T-helper 22 cell (primary cell): ENCODE measurements at regions not wholly inside any gene's neighbourhood (a gene's known extent, or its start where the extent isn't known, plus 50 kb on each side); places are given as distances from the start of the nearest gene placed in this dataset.
"Not testable (repeated sequence)": the region's sequence is repeated elsewhere in the genome, so short reads cannot be mapped to it uniquely, and the experiment has no call there.

Source experiments
- DNase-seq: peaks from one replicate; pipeline ENCODE4 v3.0.0-alpha.2; 2020; ENCODE audit warnings: low read depth

DNA sequence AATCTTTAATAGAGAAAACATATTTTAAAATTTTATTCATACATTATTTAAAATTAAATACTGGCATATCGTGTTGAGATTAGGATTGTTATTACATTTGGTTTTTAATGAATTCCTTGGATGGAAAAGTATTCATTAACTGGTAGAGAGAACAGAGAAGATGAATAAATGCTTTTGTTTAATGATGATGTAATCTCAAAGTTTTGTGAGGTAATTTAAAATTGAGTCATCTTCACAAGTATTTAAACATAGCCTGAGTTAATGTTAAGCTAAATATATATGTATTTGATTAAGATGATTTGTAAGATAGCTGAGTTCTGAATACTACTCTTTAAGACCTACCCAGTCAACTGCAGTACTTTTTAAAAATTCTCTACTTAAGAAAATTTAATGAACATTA, 713.4 kb upstream of the VRK2 start:
- no peak for DNase-seq

DNA sequence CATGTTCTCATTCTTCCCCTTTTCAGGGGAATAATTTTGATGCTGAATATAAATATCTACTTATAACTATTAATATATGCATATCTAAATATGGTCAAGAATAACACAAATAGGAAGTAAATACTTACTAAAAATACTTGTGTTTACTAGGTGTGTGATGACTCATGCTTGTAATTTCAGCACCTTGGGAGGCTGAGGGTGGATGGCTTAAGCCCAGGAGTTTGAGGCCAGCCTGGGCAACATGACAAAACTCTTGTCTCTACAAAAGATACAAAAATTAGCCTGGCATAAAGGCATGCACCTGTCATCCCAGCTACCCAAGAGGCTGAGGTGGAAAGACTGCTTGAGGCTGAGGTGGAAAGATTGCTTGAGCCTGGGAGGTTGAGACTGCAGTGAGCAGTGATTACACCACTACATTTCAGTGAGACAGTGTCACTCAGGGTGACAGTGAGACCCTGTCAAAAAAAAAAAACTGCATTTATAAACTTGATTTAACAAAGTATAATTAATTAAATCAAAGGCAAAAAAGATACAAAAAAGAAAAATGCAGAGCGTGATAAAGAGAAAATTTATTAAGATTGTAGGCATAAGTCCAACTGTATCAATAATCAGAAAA, 703.1 kb upstream of the VRK2 start:
- no peak for DNase-seq

DNA sequence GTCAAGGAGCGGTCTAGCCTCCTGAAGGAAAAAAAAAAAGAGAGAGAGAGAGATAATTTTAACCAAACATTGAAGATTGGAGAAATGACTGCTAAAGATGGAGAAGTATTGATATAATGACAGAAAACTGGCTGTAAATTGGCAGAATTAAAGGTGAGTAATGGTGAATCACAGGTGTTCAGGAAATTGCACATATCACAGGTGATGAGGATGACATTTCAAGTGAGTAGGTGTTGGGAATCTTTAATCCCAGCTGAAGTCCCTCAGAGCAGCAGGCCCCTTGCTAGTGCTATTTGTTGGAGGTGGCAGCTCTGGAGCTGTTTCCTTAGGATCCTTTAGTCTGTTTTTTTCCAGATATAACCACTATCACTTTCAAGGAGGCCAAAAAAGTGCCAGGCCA, 678.4 kb upstream of the VRK2 start:
- DNase-seq = no peak

DNA sequence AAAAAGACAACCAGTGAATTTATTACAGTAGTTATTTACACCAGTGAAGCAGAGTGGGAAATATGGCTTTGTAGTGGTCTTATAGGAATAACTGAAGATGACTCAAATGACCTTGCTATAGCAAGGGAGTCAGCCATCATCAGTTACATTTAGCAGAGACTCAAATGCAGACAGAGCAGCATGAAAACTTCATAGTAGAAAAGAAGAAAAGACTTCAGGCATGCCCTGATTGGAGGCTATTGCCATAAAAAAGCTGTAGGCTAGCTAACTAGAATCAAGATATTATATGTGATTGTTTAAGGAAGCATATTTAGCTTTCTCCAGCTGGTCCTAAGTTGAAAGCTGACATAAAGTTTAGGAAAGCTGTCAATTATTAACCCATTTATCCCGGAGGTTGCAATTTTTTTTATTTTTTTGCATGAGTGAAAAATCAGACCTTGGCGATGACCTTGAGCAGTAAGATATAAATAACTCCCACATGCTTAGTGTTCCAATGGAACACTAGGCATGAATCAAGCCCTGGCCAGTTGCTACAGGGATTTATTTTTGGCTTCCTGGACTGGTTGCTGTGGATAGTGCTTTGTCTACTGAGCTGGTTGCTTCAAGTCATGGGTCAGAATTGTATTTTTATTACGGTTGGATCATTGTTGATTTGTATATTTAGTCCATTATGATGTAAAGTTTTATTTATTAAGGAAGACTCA, 675.6 kb upstream of the VRK2 start:
- no peak for DNase-seq

DNA sequence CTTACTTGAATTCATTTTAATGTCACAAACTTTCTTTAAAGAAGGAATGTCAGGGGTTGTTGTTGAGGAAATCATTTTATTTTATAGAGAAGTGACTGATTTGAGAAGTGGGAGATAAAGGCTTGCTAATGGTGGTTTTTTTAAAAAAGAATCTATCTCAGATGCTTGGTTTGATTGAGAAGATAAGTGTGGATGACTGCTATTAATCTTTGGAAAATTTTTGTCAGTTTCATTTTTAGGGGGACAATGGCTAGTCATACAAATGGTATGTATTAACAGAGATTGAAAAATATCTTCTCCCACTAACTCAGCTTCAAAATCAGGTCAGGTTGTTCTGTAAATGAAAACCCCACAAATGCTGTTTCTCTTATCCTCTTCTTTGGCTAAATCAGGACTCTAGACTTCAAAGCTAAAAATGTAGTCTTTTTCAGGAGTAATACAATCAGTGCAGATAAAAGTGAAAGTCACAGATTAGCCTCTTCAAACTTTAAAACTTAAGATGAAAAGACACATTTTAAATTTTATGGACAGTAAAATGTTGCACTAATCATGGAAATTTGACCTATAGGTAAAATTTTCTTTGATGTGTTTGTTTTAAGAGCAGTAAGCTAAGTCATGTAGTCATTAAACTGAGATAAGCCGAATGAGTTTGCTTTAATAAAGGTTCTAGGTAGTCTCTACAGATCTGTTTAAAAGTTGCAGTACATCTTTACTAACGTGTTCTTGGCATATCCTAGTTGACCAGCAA, 674.2 kb upstream of the VRK2 start:
- no peak for DNase-seq

DNA sequence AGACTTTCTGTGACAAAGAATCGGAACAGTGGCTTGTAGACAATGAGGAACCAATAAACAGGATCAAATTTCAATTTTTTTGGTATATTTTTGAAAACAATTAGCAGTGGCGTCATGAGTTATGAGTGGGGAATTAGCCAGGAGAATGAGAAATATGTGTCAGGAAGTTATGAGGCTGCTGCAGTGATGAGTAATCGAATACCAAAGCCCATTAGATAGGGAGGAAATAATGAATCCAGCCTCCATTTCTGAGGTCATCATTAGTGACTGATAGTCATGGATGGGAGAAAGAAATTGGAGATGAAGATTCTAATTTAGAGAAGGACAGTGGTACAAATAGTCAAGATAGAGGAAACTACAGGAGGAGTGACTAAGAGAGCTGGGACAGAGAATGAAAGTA, 673.1 kb upstream of the VRK2 start:
- DNase-seq = no peak

DNA sequence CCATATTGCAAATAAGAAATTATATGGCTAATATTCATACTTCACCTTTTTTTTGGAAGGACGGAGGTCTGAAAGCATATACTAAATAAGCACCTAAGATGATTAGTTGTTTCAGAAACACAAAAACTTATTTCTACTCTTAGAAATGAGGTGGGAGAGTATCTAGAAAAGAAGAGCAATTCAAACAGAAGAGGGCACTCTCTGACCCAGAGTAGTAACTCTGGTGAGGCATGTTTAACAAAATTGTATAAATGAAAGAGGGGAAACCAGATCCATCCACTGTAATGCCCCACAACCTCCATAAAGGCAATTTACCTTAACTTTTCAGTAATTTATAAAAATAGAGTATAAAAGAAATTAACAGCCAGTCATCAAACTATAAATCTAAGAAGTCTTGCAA, 669.6 kb upstream of the VRK2 start:
- no peak for DNase-seq

DNA sequence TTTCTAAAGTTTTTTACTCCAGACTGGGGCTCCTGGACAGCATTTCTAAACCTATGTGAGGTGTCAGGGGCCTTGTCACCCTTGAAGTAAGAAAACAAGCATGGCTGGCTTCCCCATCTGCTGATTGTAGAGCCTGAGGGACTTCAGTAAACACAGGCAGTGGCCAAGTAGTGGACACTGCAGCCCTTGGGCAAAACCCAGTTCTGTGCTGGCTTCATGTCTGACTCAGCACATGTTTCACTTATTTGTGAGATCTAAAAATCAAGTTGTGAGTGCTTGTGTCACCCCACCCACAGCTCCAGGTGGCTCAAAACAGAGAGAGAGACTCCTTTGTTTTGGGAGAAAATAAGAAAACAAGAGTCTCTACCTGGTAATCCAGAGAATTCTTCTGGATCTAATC, 660.3 kb upstream of the VRK2 start:
- no peak for DNase-seq

DNA sequence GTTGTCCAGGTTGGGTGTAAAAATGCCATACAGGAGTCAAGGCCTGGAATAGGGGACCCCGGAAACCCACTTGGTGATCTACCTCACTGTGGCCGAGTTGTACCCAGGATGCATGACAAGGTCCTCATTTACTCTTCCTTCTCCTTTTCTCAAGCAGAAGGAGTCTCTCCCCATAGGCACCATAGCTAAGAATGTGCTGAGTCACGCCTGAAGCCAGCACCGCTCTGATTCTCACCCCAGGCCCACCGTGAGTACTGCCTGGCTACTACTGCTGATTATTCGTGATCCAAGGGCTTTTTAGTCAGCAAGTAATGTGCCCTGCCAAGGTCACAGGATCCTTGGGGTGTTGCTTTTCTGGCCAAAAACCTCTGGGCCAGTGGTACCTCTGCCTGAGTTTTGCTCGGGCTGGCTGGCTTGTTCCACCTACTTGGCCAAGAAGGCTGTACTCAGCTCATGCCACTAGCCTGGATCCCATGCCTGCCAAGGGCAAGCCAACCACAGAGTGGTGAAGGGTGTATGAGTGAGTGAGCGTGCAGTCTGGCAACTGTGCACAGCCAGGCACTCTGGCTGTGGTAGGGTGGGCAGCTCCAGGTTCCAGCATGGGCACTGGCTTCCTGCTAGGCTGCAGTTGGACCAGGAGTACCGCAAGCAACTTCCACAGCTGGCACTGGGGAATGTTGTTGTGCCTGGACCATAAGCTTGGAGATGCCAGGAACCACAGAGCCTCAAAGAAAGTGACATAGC, 650.1 kb upstream of the VRK2 start:
- DNase-seq = no peak

DNA sequence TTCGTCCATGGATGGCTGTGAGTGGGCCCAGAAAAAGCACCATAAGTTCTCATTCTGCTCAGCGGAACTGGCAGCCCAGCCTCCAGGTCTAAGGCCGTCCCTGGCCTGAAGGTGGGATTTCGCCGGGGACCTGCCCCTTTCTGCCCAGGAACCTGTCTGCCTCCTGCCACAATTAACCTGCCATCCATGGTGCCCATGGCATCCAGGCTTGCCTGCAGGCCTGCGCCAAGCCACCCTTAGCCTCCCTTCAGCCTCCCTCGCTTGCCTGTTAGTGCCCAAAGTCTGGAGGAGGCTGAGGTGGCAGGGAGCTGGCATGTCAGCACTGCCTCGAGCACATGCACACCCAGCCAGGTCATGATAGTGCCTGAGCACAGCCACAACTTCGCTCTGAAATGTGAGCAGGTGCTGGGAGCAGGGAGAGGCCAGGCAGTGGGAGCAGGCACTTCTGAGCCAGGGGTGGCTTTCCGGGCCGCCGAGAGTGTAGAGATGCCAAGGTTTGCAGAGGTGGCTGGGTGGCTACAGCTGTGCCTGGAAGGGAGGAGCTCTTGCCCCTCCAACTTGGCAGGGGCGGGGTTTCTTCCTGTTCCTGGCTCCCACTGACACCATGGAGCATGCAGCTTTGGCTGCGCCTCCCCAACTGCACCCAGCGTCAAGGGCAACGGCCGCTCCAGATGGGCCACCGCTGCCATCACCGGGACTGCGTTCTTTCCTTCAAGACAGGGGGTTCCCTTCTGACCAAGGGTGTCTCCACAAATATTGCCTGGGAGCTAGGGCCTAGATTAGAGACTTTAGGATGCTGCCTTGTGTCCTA, 648.9 kb upstream of the VRK2 start:
- DNase-seq = no peak

DNA sequence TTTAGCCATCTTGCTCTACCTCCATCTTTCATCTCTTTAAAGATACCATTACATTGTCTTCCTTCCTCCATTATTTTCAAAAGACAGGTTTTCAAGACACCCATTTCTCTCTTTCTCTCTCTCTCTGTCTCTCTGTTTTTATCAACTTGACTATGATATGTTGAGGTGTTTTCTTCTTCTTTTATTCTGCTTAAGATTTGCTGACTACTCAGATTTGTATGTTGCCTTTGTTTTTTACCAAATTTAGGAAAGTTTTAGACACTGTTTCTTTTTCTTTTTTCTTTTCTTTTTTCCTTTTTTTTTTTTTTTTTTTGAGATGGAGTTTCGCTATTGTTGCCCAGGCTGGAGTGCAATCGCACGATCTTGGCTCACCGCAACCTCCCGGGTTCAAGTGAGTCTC, 647.5 kb upstream of the VRK2 start:
- DNase-seq = no peak

DNA sequence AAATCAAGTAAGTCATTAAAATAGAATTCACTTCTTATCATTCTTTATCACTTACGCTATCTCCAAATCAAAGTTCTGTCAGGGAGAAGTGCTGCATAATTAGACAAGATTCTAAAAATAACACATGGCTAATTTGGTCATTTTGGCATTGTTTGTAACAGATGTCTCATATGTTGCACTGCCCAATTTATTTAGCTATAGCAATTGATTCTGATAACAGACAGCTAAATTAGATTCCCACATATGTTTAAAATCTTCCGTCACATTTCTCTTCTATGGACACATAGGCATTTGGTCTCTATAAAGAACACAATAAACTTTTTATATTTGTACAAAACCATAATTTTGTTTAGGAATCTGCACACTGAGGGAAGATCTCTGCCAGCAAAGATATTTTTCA, 644.5 kb upstream of the VRK2 start:
- DNase-seq = no peak

DNA sequence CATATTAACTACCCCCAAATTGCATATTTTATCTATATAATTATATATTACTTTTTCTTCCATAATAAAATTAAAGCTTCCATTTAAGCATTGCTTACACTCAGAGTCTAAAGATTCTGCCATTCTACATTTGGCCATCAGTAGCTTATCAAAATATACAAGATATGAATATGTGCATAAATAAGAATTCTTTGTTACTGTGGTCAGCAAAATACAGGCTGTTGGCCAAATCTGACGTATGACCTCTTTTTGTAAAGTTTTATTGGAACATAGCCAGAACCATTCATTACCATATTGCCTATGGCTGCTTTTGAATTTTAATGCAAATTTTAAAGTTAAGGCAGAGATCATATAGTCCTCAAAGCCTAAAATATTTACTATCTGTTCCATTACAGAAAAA, 643.9 kb upstream of the VRK2 start:
- no peak for DNase-seq

DNA sequence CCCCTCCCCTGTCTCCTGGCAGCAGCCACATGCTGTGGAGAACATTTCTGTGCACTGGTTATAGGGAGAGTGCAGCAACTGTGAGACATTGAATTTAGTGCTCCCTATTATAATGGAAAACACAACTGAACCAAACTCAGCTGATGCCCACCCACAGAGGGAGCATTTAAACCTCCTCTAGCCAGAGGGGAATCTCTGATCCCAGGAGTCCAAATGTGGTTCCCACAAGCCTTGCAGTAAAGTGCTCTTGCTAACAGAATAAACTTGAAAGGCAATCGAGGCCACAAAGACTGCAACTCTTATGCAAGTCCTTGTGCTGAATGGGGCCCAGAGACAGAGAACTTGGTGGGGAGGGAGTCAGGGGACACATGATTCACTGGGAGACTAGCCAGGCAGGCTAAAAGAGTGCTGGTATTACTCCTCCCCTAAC, 638.8 kb upstream of the VRK2 start:
- DNase-seq = no peak

DNA sequence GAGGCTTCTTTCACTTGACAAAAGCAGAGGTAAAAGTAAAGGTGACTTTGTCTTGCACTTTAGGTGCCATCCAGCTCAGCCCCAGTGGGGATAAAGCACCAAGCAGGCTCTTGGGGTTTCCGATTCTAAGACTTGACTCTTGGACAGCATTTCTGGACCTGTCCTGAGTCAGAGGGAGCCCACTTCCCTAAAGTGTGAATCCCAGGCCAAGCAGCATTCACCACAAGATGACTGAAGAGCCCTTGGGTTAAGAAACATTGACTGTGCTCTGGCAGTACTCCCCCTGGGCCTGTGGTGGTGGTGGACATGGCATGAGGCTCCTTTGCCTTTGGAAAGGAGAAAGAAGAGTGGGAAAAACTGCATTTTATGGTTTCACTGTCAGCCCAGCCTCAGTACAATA, 638.0 kb upstream of the VRK2 start:
- no peak for DNase-seq

DNA sequence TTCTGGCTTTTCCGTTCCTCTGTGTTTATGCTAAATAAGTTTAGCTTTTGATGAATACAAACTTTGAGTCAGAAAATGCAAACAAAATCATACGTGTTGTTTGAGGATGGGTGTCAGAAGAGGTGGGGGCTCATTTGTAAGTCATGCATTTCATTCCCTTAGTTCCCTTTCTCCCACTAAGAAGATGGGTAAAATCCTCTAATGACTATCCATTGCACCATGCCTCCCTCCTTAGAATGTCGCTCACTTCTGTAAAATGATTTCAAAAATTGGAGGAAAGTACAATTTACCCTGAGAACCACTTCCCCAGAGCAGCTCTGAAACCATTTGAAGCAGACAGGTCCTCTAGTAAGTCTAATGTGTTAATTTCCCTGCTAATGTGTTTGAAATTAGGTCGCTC, 629.6 kb upstream of the VRK2 start:
- no peak for DNase-seq

DNA sequence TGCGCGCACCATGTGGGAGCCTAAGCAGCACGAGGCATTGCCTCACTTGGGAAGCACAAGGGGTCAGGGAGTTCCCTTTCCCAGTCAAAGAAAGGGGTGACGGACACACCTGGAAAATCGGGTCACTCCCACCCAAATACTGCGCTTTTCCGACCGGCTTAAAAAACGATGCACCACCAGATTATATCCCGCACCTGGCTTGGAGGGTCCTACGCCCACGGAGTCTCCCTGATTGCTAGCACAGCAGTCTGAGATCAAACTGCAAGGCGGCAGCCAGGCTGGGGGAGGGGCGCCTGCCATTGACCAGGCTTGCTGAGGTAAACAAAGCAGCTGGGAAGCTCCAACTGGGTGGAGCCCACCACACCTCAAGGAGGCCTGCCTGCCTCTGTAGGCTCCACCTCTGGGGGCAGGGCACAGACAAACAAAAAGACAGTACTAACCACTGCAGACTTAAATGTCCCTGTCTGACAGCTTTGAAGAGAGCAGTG, 627.7 kb upstream of the VRK2 start:
- not testable (repeated sequence) for DNase-seq

DNA sequence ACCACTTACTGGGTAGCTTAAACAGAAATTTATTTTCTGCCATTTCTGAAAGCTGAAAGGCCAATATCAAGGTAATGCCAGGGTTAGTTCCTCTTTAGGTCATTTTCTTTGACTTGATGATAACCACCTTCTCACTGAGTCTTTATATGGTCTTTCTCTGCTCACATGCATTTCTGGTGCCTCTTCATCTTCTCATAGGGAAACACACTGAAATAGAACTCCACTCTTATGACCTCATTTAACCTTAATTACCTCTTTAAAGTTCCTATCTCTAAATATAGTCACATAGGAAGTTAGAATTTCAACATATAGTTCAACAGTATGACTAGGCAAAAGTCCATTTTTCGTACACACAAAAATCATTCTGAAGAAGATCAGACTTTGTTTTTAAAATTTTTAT, 616.8 kb upstream of the VRK2 start:
- DNase-seq = no peak

DNA sequence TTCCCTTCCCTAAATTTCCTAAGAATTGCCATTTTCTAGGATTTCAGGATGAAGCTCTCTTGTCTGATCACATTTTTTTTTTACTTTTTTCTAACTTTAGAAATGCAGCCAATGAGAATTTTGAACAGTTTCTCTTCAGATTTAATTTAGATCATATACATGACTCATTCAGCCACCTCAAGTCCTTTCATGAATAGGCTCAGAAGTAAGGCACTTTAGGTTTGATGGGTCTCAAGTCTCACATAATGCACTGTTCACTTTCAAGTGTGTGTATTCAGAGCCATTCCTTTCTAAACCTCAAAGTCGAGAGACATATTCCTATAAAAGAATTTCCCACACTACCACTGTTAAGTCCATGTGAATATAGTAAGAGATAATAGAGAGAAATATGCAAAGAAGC, 614.1 kb upstream of the VRK2 start:
- no peak for DNase-seq

DNA sequence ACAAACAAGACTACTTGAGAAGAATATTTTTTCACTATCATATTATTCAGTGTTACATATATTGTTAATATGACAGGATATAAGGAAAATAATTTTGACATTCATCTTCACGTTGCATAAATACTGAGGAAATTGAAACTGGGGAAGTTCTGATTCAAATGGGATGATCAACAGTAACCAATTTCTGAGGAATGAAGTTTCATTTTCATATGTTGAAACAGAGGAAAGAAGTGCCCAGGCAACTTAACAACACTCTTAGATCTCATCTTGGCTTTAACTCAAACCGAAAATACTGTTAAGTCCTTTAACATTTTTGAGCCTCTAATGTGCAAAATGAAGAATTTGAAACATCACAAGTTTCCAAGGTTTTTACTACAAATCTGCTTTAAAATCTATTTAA, 612.2 kb upstream of the VRK2 start:
- DNase-seq = no peak

DNA sequence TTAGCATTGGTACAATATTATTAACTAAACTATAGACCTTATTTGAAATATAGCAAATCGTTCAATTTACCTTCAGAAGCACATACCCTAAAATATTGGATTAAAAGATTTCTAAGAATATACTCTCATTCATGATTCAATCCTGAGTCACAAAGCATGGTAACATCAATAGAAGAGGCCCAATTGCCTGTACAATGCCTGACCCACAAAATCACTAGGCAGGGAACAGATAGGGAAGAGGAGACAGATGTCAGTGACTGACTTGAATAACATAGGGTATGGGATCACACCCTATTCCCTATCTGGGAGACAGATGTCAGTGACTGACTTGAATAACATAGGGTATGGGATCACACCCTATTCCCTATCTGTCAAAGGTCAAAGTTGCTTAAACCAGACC, 611.6 kb upstream of the VRK2 start:
- no peak for DNase-seq

DNA sequence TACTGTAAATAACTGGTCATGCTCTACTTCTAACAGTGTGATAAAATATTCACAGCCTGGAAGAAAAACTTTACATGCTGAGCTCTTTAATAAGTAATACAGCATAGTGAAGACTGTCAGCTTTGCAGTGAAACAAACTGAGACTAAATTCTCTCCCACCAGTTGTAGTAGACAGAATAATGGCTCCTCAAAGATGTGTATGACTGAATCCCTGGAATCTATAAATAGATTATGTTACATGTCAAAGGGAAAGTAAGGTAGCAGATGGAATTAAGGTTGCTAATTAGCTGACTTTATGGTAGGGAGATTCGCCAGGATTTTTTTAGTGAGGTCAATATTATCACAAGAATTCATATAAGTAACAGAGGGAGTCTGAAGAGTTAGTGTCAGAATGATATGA, 609.5 kb upstream of the VRK2 start:
- no peak for DNase-seq
